ENCODE measurements at regions not wholly inside any gene's neighbourhood (a gene's known extent, or its start where the extent isn't known, plus 50 kb on each side); places are given as distances from the start of the nearest gene placed in this dataset.

DNA sequence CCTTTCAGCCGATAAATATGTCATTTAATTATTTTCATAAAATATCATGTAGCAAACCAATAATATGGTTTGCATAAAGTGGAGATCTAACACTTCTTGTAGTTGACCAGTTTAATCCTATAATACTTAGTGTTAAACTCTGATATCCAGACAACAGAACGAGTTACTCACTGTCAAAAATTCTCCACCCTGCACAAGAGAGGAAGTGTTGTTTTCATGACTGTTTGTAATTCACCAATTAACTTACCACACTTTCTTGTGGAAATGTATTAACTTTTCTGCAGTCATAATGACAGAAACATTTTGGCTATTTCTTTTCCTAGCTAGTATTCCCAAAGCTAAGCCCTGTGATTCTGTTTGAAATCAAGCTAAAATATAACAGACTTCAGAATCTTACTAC, 555.3 kb upstream of the FTMT start:
- H3K27ac ChIP-seq (ENCODE audit: insufficient read depth, low read length), result no peak overlapping the region
- no peak overlapping the region for H2AFZ ChIP-seq (replicated peaks; ENCODE audit: low read length, poor library complexity)
- H3K56ac ChIP-seq (ENCODE audit: extremely low read depth, insufficient read depth, low read length), result no peak overlapping the region
- H3K23ac ChIP-seq (ENCODE audit: low read depth, low read length), result no peak overlapping the region
- no peak overlapping the region for H3K4me2 ChIP-seq (ENCODE audit: low read depth, low read length)
- no peak overlapping the region for H4K8ac ChIP-seq (ENCODE audit: low read depth in 2 of 2, low read length in 2 of 2)
- ChIA-PET CTCF (no interaction called here), POLR2A (ENCODE audit: unreplicated experiment) (no interaction called here)
- no peak overlapping the region for H2BK15ac ChIP-seq (ENCODE audit: low read depth, low read length)
- DNase-seq (no peak), ATAC-seq (ENCODE audit: low read depth) (no peak)
- intact Hi-C loops (cut with micrococcal nuclease), result loop anchor here (1.0 kb wide), 1 partner anchor 433 kb away; no protein-coding TSS in a partner anchor
- no peaks in the 10 kb centered on the region for H3K9me3 ChIP-seq (ENCODE audit: control insufficient read depth, insufficient read depth, low read length)
- H4K20me1 ChIP-seq (ENCODE audit: insufficient read depth, low read length), result no peaks in the 10 kb centered on the region
- H4K5ac ChIP-seq (ENCODE audit: low read depth, low read length), result no peak overlapping the region
- no TSS peak for BruUV-seq (replicated peaks)
- H3K27me3 ChIP-seq (ENCODE audit: control insufficient read depth, insufficient read depth, low read length), result no peaks in the 10 kb centered on the region
- H3K4me1 ChIP-seq (ENCODE audit: control insufficient read depth, insufficient read depth, low read length), result no peaks in the 10 kb centered on the region
- dilution Hi-C loops (cut with HindIII; ENCODE audit: low sequenced_read_pairs, unreplicated experiment), result no loop called here
- no peak overlapping the region for H3K14ac ChIP-seq (replicated peaks; ENCODE audit: low read depth, low read length)
- no peak overlapping the region for H2AK9ac ChIP-seq (replicated peaks; ENCODE audit: low read depth, low read length, poor library complexity)
- TF ChIP-seq RAD21 (IDR thresholded peaks at IDR 0.05; ENCODE audit: low read length) (no peak), BHLHE40 (IDR thresholded peaks at IDR 0.05; ENCODE audit: low read depth, low read length) (no peak), FOS (IDR thresholded peaks at IDR 0.05; ENCODE audit: low read depth, low read length) (no peak), RFX5 (IDR thresholded peaks at IDR 0.05; ENCODE audit: low read depth, low read length) (no peak), NFE2L2 (IDR thresholded peaks at IDR 0.05; ENCODE audit: low read depth, low read length) (no peak), CEBPB (IDR thresholded peaks at IDR 0.05; ENCODE audit: low read depth, low read length) (no peak), MAFK (IDR thresholded peaks at IDR 0.05; ENCODE audit: low read depth, low read length) (no peak), CHD1 (IDR thresholded peaks at IDR 0.05; ENCODE audit: low read depth, low read length) (no peak), RCOR1 (IDR thresholded peaks at IDR 0.05; ENCODE audit: insufficient replicate concordance, low read length) (no peak), POLR2A (IDR thresholded peaks at IDR 0.05; ENCODE audit: low read depth, low read length) (no peak), MXI1 (IDR thresholded peaks at IDR 0.05; ENCODE audit: borderline replicate concordance, low read depth, low read length) (no peak), MAZ (IDR thresholded peaks at IDR 0.05; ENCODE audit: borderline replicate concordance, low read depth, low read length) (no peak), SMC3 (IDR thresholded peaks at IDR 0.05; ENCODE audit: low read depth, low read length) (no peak)
- TF ChIP-seq, protein P1, sequence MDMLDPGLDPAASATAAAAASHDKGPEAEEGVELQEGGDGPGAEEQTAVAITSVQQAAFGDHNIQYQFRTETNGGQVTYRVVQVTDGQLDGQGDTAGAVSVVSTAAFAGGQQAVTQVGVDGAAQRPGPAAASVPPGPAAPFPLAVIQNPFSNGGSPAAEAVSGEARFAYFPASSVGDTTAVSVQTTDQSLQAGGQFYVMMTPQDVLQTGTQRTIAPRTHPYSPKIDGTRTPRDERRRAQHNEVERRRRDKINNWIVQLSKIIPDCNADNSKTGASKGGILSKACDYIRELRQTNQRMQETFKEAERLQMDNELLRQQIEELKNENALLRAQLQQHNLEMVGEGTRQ (IDR thresholded peaks at IDR 0.05; ENCODE audit: low read depth, low read length), result no peak
- TF ChIP-seq, protein P2, sequence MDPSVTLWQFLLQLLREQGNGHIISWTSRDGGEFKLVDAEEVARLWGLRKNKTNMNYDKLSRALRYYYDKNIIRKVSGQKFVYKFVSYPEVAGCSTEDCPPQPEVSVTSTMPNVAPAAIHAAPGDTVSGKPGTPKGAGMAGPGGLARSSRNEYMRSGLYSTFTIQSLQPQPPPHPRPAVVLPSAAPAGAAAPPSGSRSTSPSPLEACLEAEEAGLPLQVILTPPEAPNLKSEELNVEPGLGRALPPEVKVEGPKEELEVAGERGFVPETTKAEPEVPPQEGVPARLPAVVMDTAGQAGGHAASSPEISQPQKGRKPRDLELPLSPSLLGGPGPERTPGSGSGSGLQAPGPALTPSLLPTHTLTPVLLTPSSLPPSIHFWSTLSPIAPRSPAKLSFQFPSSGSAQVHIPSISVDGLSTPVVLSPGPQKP (IDR thresholded peaks at IDR 0.05; ENCODE audit: borderline replicate concordance, low read depth, low read length), result no peak
- TF ChIP-seq, protein P3, sequence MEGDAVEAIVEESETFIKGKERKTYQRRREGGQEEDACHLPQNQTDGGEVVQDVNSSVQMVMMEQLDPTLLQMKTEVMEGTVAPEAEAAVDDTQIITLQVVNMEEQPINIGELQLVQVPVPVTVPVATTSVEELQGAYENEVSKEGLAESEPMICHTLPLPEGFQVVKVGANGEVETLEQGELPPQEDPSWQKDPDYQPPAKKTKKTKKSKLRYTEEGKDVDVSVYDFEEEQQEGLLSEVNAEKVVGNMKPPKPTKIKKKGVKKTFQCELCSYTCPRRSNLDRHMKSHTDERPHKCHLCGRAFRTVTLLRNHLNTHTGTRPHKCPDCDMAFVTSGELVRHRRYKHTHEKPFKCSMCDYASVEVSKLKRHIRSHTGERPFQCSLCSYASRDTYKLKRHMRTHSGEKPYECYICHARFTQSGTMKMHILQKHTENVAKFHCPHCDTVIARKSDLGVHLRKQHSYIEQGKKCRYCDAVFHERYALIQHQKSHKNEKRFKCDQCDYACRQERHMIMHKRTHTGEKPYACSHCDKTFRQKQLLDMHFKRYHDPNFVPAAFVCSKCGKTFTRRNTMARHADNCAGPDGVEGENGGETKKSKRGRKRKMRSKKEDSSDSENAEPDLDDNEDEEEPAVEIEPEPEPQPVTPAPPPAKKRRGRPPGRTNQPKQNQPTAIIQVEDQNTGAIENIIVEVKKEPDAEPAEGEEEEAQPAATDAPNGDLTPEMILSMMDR (conservative IDR thresholded peaks at IDR 0.05; ENCODE audit: low read depth, low read length), result no peak
- no peak overlapping the region for H2BK20ac ChIP-seq (ENCODE audit: low read depth, low read length)
- H3K18ac ChIP-seq (ENCODE audit: low read depth, low read length), result no peak overlapping the region
- no peak overlapping the region for H2BK5ac ChIP-seq (ENCODE audit: low read depth, low read length, poor library complexity, severe bottlenecking)
- no peak overlapping the region for H3K4me3 ChIP-seq (ENCODE audit: insufficient read depth, low read depth, low read length)
- H2BK120ac ChIP-seq (ENCODE audit: low read depth, low read length), result no peak overlapping the region
- WGBS, 2 experiments (ENCODE audit: extremely low coverage in 2 of 2, insufficient read length in 1 of 2), result no CpG with 5 or more reads among the region's 2 CpGs
- no peak overlapping the region for H3K4ac ChIP-seq (ENCODE audit: low read depth, low read length)
- in situ Hi-C loops (cut with MboI; ENCODE audit: low sequenced_read_pairs), result no loop called here
- H3K79me1 ChIP-seq (ENCODE audit: low read depth in 1 of 2, low read length in 2 of 2), result no peaks in the 10 kb centered on the region
- H3K36me3 ChIP-seq (ENCODE audit: control insufficient read depth, insufficient read depth, low read length), result no peaks in the 10 kb centered on the region
- no peaks in the 10 kb centered on the region for H3K9me1 ChIP-seq (ENCODE audit: insufficient read depth, low read length)
- no peak overlapping the region for H3K9ac ChIP-seq (ENCODE audit: low read depth, low read length)
- H2AK5ac ChIP-seq (ENCODE audit: low read depth, low read length), result no peak overlapping the region
- H4K91ac ChIP-seq (ENCODE audit: insufficient read depth, low read depth, low read length), result no peak overlapping the region

Data from IMR-90 (cell line).